NCI-H1436 (cell line): ENCODE measurements at regions not wholly inside any gene's neighbourhood (a gene's known extent, or its start where the extent isn't known, plus 50 kb on each side); places are given as distances from the start of the nearest gene placed in this dataset.

Experiments
- DNase-seq: peaks from one replicate; lab custom pipeline; 2025; lab: John Stamatoyannopoulos, UW

DNA sequence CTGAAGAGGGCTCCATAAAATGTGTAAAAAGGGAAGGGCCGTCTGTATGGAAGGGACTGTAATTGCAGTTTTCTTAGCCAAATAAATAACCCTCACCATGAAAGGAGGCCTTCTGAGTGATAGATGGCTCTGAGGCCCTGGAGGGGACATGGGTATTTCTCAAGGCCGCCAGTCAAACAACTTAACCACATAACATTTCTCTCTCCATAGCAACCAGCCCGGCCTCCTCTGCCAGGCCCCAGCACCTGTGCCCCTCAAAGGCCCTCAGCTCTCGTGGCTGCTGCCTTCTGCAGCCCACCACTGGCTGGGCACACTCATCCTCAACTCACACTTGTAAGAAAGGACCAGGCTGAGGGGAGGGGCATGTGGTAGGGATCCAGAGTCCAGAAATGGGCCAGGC, 57.0 kb upstream of the GJB5 start:
- no peak for DNase-seq

DNA sequence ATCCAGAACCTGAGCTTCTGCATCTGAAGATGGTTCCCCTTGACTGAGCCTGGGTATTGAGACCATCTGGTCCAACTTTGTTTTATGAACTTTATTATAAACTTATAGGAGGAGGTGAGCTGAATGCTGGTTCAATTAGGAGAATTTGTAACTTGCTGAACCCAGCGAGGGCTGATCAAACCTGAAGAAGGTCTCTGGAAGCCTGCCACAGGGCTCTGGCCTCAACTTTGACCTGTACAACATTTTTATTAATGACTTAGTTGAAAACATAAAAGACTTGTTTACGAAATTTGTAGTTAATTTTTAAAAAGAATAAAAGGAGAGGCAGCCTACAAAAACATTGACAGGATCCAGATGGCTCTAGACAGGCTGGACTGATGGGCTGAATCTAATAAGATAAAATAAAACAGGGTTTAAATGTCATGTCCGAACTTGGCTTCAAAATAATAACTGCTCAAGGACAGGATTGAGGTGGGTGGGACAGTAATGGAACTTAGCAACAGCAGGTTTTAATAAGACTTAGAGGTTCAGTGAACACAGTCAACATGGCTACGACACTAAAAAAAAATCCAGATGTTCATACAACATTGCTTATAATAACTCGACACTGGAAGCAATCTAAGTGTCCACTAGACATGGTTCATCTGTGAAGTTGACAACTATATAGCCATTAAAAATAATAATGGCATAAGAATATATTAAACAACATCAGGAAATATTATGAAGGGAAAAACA, 53.4 kb upstream of the GJB5 start:
- no peak for DNase-seq
